ENCODE measurements at regions not wholly inside any gene's neighbourhood (a gene's known extent, or its start where the extent isn't known, plus 50 kb on each side); places are given as distances from the start of the nearest gene placed in this dataset.

DNA sequence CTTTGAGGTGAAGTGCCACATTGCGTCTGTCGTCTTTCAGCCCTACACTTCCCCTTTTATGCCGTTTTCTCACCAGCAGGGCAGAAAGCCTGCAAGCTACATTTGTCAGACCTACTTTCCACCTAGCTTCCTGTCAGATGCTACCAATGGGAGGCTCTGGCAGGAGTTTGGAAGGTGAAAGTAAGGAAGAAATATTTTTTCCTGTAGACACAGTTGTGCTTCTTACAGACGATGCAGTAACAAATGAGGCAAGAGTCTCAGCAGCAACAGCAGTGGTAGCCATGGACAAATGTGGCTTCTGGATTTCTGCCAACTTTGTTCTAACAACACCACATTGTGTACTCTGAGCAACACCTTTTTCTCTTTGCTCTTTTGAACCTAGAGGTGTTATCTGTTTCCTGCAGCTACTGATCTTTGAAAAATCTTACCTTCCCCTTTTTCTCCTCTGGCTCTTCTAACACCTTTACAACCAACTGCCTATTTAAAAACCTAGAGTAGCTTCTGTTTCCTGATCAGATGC, 70.6 kb upstream of the STT3B start:
- Histone ChIP-seq H3K27me3 (ENCODE audit: insufficient read depth, low read length) (no peaks in the 10 kb centered on the region), H3K4me1 (ENCODE audit: control insufficient read depth in 1 of 2, insufficient read depth in 2 of 2, low read length in 2 of 2) (no peaks in the 10 kb centered on the region), H3K79me1 (ENCODE audit: low read length) (no peaks in the 10 kb centered on the region), H3K4me3 (ENCODE audit: low read depth, low read length) (no peak overlapping the region), H3K27ac (ENCODE audit: low read depth, low read length) (no peak overlapping the region), H3K14ac (ENCODE audit: low read length) (no peak overlapping the region), H4K12ac (ENCODE audit: low read depth, low read length) (no peak overlapping the region), H2BK5ac (ENCODE audit: low read depth, low read length, poor library complexity) (no peak overlapping the region), H3K4ac (ENCODE audit: low read depth, low read length) (no peak overlapping the region), H3K9ac (ENCODE audit: low read length) (no peak overlapping the region), H3K18ac (ENCODE audit: low read length) (no peak overlapping the region), H3K9me3 (ENCODE audit: insufficient read depth, low read depth, low read length) (peaks cover 2% of the 10 kb centered on the region), H2BK120ac (ENCODE audit: insufficient read depth, low read length, poor library complexity) (no peak overlapping the region), H2AFZ (ENCODE audit: insufficient read depth, low read length, poor library complexity) (no peak overlapping the region), H2BK12ac (ENCODE audit: low read length) (no peak overlapping the region), H3K36me3 (ENCODE audit: control insufficient read depth in 1 of 2, insufficient read depth in 2 of 2, low read length in 2 of 2) (no peaks in the 10 kb centered on the region), H4K8ac (ENCODE audit: low read depth, low read length) (no peak overlapping the region), H3K79me2 (ENCODE audit: control insufficient read depth, insufficient read depth, low read length, poor library complexity) (no peaks in the 10 kb centered on the region), H3K4me2 (ENCODE audit: low read length) (no peak overlapping the region), H4K91ac (ENCODE audit: low read depth, low read length) (no peak overlapping the region), H2AK5ac (ENCODE audit: low read length) (no peak overlapping the region), H3K23ac (ENCODE audit: low read length) (no peak overlapping the region)
- no peak for DNase-seq
- WGBS (ENCODE audit: extremely low coverage, insufficient coverage, insufficient read length) = no CpG with 5 or more reads among the region's 4 CpGs

DNA sequence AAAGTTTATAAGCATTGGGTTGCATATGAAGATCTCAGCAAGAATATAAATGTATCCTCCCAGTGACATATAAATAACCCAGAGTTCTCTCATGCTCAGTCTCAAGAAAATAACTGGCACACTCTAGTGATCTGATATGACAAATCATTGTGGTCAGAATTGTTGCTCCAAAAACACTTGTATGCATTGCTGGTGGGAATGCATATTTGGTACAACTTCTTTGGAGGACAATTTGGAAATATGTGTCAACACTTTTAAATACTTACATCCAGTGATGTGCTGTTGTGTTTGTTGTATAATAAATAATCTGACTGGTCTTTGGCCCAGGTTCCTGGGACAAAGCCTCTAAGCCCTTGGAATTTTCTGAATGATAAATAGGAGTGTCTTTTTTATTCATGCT, 66.7 kb upstream of the STT3B start:
- no peak overlapping the region for H4K91ac ChIP-seq (ENCODE audit: low read depth, low read length)
- no peak overlapping the region for H3K23ac ChIP-seq (ENCODE audit: low read length)
- DNase-seq = no peak
- no peak overlapping the region for H4K12ac ChIP-seq (ENCODE audit: low read depth, low read length)
- no peaks in the 10 kb centered on the region for H3K36me3 ChIP-seq (ENCODE audit: control insufficient read depth in 1 of 2, insufficient read depth in 2 of 2, low read length in 2 of 2)
- H2BK120ac ChIP-seq (ENCODE audit: insufficient read depth, low read length, poor library complexity) = no peak overlapping the region
- no peak overlapping the region for H2BK12ac ChIP-seq (ENCODE audit: low read length)
- no peaks in the 10 kb centered on the region for H3K79me1 ChIP-seq (ENCODE audit: low read length)
- H3K18ac ChIP-seq (ENCODE audit: low read length) = no peak overlapping the region
- H3K79me2 ChIP-seq (ENCODE audit: control insufficient read depth, insufficient read depth, low read length, poor library complexity) = no peaks in the 10 kb centered on the region
- H2BK5ac ChIP-seq (ENCODE audit: low read depth, low read length, poor library complexity) = no peak overlapping the region
- H4K8ac ChIP-seq (ENCODE audit: low read depth, low read length) = no peak overlapping the region
- no peak overlapping the region for H3K14ac ChIP-seq (ENCODE audit: low read length)
- H3K27me3 ChIP-seq (ENCODE audit: insufficient read depth, low read length) = no peaks in the 10 kb centered on the region
- H3K27ac ChIP-seq (ENCODE audit: low read depth, low read length) = no peak overlapping the region
- H2AFZ ChIP-seq (ENCODE audit: insufficient read depth, low read length, poor library complexity) = no peak overlapping the region
- no peak overlapping the region for H3K4me3 ChIP-seq (ENCODE audit: low read depth, low read length)
- H3K4me1 ChIP-seq (ENCODE audit: control insufficient read depth in 1 of 2, insufficient read depth in 2 of 2, low read length in 2 of 2) = no peaks in the 10 kb centered on the region
- no peaks in the 10 kb centered on the region for H3K9me3 ChIP-seq (ENCODE audit: insufficient read depth, low read depth, low read length)
- H3K4ac ChIP-seq (ENCODE audit: low read depth, low read length) = no peak overlapping the region
- H3K4me2 ChIP-seq (ENCODE audit: low read length) = no peak overlapping the region
- no peak overlapping the region for H3K9ac ChIP-seq (ENCODE audit: low read length)
- H2AK5ac ChIP-seq (ENCODE audit: low read length) = no peak overlapping the region

DNA sequence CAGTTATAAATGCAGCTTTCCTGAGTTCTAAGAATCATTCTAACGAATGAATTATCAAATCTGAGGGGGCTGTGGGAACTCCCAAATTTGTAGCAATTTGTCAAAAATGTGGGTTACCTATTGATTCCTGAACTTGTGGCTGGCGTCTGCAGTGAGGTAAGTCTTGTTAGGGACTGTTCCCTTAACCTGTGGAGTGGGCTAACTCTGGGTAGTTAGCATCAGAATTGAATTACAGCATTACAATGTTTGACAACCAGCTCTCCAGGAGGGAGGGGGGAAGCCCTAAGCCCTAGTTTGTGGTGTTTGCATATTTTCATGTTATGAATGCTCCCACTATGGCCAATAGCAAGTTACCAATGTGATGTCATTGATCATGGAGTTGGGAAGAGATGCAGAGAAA, 65.9 kb upstream of the STT3B start:
- Histone ChIP-seq H2BK120ac (ENCODE audit: insufficient read depth, low read length, poor library complexity) (no peak overlapping the region), H3K18ac (ENCODE audit: low read length) (no peak overlapping the region), H2AFZ (ENCODE audit: insufficient read depth, low read length, poor library complexity) (no peak overlapping the region), H3K27me3 (ENCODE audit: insufficient read depth, low read length) (no peaks in the 10 kb centered on the region), H3K79me2 (ENCODE audit: control insufficient read depth, insufficient read depth, low read length, poor library complexity) (no peaks in the 10 kb centered on the region), H2AK5ac (ENCODE audit: low read length) (no peak overlapping the region), H3K36me3 (ENCODE audit: control insufficient read depth in 1 of 2, insufficient read depth in 2 of 2, low read length in 2 of 2) (no peaks in the 10 kb centered on the region), H3K14ac (ENCODE audit: low read length) (no peak overlapping the region), H4K91ac (ENCODE audit: low read depth, low read length) (no peak overlapping the region), H3K9ac (ENCODE audit: low read length) (no peak overlapping the region), H3K4me3 (ENCODE audit: low read depth, low read length) (no peak overlapping the region), H2BK5ac (ENCODE audit: low read depth, low read length, poor library complexity) (no peak overlapping the region), H3K4ac (ENCODE audit: low read depth, low read length) (no peak overlapping the region), H3K9me3 (ENCODE audit: insufficient read depth, low read depth, low read length) (no peaks in the 10 kb centered on the region), H4K8ac (ENCODE audit: low read depth, low read length) (no peak overlapping the region), H3K23ac (ENCODE audit: low read length) (no peak overlapping the region), H2BK12ac (ENCODE audit: low read length) (no peak overlapping the region), H3K4me1 (ENCODE audit: control insufficient read depth in 1 of 2, insufficient read depth in 2 of 2, low read length in 2 of 2) (no peaks in the 10 kb centered on the region), H3K79me1 (ENCODE audit: low read length) (no peaks in the 10 kb centered on the region), H3K27ac (ENCODE audit: low read depth, low read length) (no peak overlapping the region), H4K12ac (ENCODE audit: low read depth, low read length) (no peak overlapping the region), H3K4me2 (ENCODE audit: low read length) (no peak overlapping the region)
- WGBS (ENCODE audit: extremely low coverage, insufficient coverage, insufficient read length) = no CpG with 5 or more reads among the region's 2 CpGs
- no peak for DNase-seq

DNA sequence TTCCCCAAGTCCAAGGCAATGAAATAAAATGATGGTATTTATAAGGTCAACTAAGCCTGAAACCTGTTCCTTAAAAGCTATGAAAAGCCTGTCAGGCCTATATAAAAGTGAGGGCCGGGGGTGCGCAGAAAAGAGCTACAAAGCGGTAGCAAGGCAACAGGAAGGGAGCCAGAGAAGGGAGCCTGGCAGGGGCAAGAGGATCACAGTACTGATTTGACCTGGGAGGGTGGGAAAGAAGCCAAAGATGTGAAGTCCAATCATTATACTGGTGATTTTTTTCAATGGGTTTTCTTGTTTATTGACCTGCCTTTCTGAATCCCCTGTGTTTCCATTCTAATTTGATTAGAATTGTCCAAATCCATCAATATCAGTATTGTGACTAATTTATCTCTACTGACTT, 64.3 kb upstream of the STT3B start:
- Histone ChIP-seq H3K23ac (ENCODE audit: low read length) (no peak overlapping the region), H4K91ac (ENCODE audit: low read depth, low read length) (no peak overlapping the region), H3K27ac (ENCODE audit: low read depth, low read length) (no peak overlapping the region), H2AFZ (ENCODE audit: insufficient read depth, low read length, poor library complexity) (no peak overlapping the region), H3K4ac (ENCODE audit: low read depth, low read length) (no peak overlapping the region), H4K8ac (ENCODE audit: low read depth, low read length) (no peak overlapping the region), H3K4me2 (ENCODE audit: low read length) (no peak overlapping the region), H2AK5ac (ENCODE audit: low read length) (no peak overlapping the region), H3K79me1 (ENCODE audit: low read length) (no peaks in the 10 kb centered on the region), H2BK120ac (ENCODE audit: insufficient read depth, low read length, poor library complexity) (no peak overlapping the region), H3K18ac (ENCODE audit: low read length) (no peak overlapping the region), H3K4me3 (ENCODE audit: low read depth, low read length) (no peak overlapping the region), H3K36me3 (ENCODE audit: control insufficient read depth in 1 of 2, insufficient read depth in 2 of 2, low read length in 2 of 2) (no peaks in the 10 kb centered on the region), H2BK12ac (ENCODE audit: low read length) (no peak overlapping the region), H3K4me1 (ENCODE audit: control insufficient read depth in 1 of 2, insufficient read depth in 2 of 2, low read length in 2 of 2) (no peaks in the 10 kb centered on the region), H3K9ac (ENCODE audit: low read length) (no peak overlapping the region), H3K9me3 (ENCODE audit: insufficient read depth, low read depth, low read length) (no peaks in the 10 kb centered on the region), H3K14ac (ENCODE audit: low read length) (no peak overlapping the region), H3K27me3 (ENCODE audit: insufficient read depth, low read length) (no peaks in the 10 kb centered on the region), H2BK5ac (ENCODE audit: low read depth, low read length, poor library complexity) (no peak overlapping the region), H3K79me2 (ENCODE audit: control insufficient read depth, insufficient read depth, low read length, poor library complexity) (no peaks in the 10 kb centered on the region), H4K12ac (ENCODE audit: low read depth, low read length) (no peak overlapping the region)
- DNase-seq = no peak
- no CpG with 5 or more reads among the region's 3 CpGs for WGBS (ENCODE audit: extremely low coverage, insufficient coverage, insufficient read length)

Data from trophoblast cell (in vitro differentiated cells and primary cell).